ACC112 (cell line): ENCODE measurements at regions not wholly inside any gene's neighbourhood (a gene's known extent, or its start where the extent isn't known, plus 50 kb on each side); places are given as distances from the start of the nearest gene placed in this dataset.

ENCODE experiments used
- H2AFZ ChIP-seq: fragments of 200-600 bp; sonication (generic); one replicate; pipeline ENCODE4 v1.6.0; 2017; ENCODE audit warnings: antibody characterized with exemption, low read length; ENCODE audit not compliant: unreplicated experiment
- H3K27ac ChIP-seq: fragments of 200-600 bp; sonication (generic); 2 replicates; pipeline ENCODE4 v1.5.1; 2014; ENCODE audit warnings: low read depth, mild to moderate bottlenecking, antibody characterized with exemption, low read length, moderate library complexity
- H3K27me3 ChIP-seq: fragments of 200-600 bp; sonication (generic); 2 replicates; pipeline ENCODE4 v1.6.1; 2014; ENCODE audit warnings: mild to moderate bottlenecking, antibody characterized with exemption, low read length, moderate library complexity, mixed read lengths; ENCODE audit not compliant: insufficient read depth
- H3K36me3 ChIP-seq: fragments of 200-600 bp; sonication (generic); 2 replicates; pipeline ENCODE4 v1.6.1; 2016; ENCODE audit warnings: mild to moderate bottlenecking, antibody characterized with exemption, low read length, moderate library complexity, mixed read lengths; ENCODE audit not compliant: insufficient read depth
- H3K4me1 ChIP-seq: fragments of 200-600 bp; sonication (generic); one replicate; pipeline ENCODE4 v1.6.1; 2016; ENCODE audit warnings: low read length, mixed read lengths; ENCODE audit not compliant: insufficient read depth, unreplicated experiment, control insufficient read depth
- H3K4me3 ChIP-seq: fragments of 200-600 bp; sonication (generic); 2 replicates; pipeline ENCODE4 v1.5.1; 2014; ENCODE audit warnings: mild to moderate bottlenecking, low read depth, low read length
- H3K79me2 ChIP-seq: fragments of 200-600 bp; sonication (generic); one replicate; pipeline ENCODE4 v1.6.0; 2016; ENCODE audit warnings: low read length; ENCODE audit not compliant: control insufficient read depth, unreplicated experiment, insufficient read depth

DNA sequence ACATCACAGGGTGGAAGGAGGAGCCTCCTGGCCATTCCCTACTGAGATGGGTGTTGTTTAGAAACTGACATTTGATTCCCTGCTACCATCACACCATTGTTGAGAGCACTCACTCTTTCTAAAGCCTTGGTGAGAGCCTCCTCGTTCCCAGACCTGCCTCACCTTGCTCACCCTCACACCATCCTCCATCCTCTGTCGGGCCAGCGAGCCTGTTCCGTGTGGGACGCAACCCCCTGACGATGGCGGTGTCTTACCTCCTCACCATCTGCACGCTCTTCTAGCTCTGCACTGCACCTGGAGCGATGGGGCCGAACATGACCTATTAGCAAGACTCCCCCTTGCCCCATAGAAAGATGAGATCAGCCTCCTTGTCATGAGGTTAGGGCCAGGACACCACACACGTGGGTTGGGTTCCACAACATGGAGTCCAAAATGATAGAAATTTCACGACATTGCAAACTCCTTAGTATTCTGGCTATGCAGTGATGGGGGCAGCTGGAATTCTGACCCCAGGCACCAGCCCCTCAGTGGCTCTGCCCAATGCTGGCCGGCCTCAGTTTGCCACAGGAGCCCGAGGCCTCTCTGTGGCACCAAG is 1017.9 kb downstream of the TBC1D22A start:
- Histone ChIP-seq H3K4me1 (no peaks in the 10 kb centered on the region), H2AFZ (no peak overlapping the region), H3K27ac (no peak overlapping the region), H3K27me3 (no peaks in the 10 kb centered on the region), H3K79me2 (no peaks in the 10 kb centered on the region), H3K36me3 (no peaks in the 10 kb centered on the region), H3K4me3 (no peak overlapping the region)

DNA sequence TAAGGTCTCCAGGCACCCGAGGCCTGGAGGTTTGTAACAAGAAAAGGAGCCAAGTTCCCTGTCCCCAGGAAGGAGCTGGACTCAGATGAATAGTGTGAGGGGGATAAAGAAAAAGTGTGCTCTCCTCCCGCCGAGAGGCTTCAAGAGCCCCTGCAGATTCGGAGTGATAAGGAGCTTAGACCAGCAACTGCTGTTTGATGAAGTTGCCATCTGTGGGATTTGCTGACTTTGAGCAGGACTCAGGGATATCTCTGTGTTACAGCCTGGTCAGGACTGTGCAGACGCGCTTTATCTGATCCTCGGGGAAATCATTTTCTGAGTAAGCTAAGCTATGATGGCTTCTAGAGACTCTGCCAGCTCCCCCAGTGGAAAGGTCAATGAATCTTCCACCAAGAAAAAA is 1017.0 kb downstream of the TBC1D22A start:
- Histone ChIP-seq H3K79me2 (no peaks in the 10 kb centered on the region), H3K27ac (no peak overlapping the region), H3K4me1 (no peaks in the 10 kb centered on the region), H3K36me3 (no peaks in the 10 kb centered on the region), H3K4me3 (no peak overlapping the region), H2AFZ (no peak overlapping the region), H3K27me3 (no peaks in the 10 kb centered on the region)

DNA sequence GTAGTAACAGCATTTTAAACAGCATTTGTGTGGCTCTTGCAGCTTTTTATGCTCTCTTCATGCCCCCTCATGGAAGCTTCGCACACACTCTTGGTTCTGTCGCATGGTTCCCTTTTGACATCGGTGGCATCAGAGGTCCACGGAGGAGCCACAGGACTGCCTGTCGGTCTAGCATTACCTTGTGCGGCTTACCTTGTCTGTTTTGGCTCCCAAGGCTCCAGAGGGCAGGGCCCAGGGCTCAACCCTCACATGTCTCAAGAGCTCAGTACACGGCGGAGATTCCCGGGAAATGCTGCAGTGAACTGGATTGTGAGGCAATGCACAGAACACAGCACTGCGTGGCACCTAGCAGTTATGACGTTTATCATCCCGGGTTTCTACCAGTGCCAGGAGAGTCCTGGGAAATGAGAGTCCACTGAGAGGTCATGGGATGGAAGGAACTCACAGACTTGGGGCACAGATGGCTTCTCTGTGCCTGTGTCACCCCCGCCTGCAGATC is 1015.8 kb downstream of the TBC1D22A start:
- no peaks in the 10 kb centered on the region for H3K4me1 ChIP-seq

DNA sequence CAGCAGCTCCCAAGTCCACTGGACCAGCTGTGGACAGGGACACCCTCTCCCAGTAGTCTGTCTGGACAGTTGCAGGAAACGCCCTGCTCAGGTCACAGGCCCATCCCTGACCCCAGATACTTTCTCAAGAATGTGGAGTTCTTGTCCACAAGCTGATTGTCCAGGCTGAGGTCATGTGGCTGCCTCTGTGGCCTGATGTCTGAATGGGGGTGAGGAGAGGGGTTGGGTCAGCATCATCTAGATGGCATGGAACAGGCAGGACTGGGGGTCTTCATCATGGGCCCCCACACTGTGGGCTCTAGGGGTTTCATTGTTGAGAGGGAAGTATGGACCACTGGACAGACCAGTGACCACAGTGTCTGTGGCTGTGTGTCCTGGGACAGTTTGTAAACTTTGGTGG is 1015.0 kb downstream of the TBC1D22A start:
- Histone ChIP-seq H3K4me3 (no peak overlapping the region), H3K4me1 (no peaks in the 10 kb centered on the region), H3K27me3 (no peaks in the 10 kb centered on the region), H3K27ac (no peak overlapping the region), H2AFZ (no peak overlapping the region), H3K36me3 (no peaks in the 10 kb centered on the region), H3K79me2 (no peaks in the 10 kb centered on the region)

More for the DNA sequence above, 1015.8 kb downstream of the TBC1D22A start:
- Histone ChIP-seq H3K27ac (no peak overlapping the region), H2AFZ (no peak overlapping the region), H3K79me2 (no peaks in the 10 kb centered on the region), H3K36me3 (no peaks in the 10 kb centered on the region), H3K4me3 (no peak overlapping the region), H3K27me3 (no peaks in the 10 kb centered on the region)

DNA sequence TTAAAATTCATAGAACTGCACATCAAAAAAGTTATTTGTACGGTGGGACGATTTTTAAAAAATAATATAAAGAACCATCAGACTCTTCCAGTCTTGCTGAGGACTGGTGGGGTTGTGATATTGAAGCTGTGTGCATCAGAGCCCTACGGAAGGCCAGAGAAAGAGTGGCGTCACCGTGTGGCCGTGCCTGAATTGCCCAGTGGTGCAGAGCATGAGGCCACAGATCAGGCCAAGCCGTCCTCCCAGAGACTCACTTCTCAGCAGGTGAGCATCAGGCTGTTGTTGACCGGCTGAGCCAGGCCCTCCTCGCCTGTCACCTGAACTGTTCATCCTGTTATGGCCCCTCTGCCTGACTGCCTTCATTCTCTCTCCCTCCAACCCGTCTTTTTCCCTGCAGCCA is 1013.9 kb downstream of the TBC1D22A start:
- Histone ChIP-seq H3K4me3 (no peak overlapping the region), H3K79me2 (no peaks in the 10 kb centered on the region), H2AFZ (no peak overlapping the region), H3K27me3 (no peaks in the 10 kb centered on the region), H3K36me3 (no peaks in the 10 kb centered on the region), H3K4me1 (no peaks in the 10 kb centered on the region), H3K27ac (no peak overlapping the region)

DNA sequence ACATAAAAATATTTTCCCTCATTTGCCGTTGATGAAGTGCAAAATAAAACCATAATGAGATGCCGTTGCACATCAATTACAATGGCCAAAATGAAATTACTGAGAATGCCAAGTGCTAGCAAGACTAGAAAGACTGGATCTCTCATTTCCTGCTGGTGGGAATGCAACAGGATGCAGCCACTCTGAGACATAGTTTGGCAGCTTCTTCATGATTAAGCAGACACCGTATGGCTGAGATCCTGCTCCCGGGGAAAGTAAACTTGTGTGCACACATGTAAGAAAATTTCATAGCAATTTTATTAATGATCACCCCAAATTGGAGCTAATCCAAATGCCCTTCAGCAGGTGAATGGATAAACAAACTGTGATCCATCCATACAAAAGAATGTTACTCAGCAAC is 1013.2 kb downstream of the TBC1D22A start:
- Histone ChIP-seq H3K27me3 (no peaks in the 10 kb centered on the region), H3K36me3 (no peaks in the 10 kb centered on the region), H3K79me2 (no peaks in the 10 kb centered on the region), H3K4me1 (no peaks in the 10 kb centered on the region), H2AFZ (no peak overlapping the region), H3K27ac (no peak overlapping the region), H3K4me3 (no peak overlapping the region)

DNA sequence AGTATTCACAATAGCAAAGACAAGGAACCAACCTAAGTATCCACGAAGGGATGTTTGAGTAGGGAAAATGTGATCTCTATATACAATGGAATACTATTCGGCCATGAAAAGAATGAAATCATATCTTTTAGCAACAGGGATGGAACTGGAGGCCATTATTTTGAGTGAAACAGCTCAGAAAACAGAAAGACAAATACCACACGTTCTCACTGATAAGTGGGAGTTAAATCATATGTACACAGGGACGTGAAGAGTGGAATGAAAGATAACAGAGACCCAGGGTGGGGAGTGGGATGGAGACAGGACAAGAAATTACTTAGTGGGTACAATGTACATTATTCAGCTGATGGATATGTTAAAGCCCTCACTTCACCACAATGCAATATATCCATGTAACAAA is 1012.7 kb downstream of the TBC1D22A start:
- Histone ChIP-seq H3K36me3 (no peaks in the 10 kb centered on the region), H3K4me3 (no peak overlapping the region), H2AFZ (no peak overlapping the region), H3K79me2 (no peaks in the 10 kb centered on the region), H3K27ac (no peak overlapping the region), H3K4me1 (no peaks in the 10 kb centered on the region), H3K27me3 (no peaks in the 10 kb centered on the region)

DNA sequence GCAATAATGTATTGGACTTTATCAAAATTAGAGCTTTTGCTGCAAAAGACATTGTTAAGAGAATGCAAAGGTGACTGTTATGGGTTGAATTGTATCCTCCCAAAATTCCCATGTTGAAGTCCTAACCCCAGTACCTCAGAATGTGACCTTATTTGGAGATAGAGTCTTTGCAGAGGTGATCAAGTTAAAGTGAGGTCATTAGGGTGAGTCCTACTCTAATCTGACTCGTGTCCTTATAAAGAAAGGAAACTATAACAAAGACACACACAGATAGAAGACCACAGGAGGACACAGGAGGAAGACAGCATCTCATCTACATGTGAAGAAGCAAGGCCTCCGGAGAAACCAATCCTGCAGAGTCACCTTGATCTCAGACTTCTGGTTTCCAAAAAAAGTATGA is 1011.2 kb downstream of the TBC1D22A start:
- Histone ChIP-seq H3K36me3 (no peaks in the 10 kb centered on the region), H3K4me3 (no peak overlapping the region), H3K4me1 (no peaks in the 10 kb centered on the region), H3K27ac (no peak overlapping the region), H2AFZ (no peak overlapping the region), H3K27me3 (no peaks in the 10 kb centered on the region), H3K79me2 (no peaks in the 10 kb centered on the region)

DNA sequence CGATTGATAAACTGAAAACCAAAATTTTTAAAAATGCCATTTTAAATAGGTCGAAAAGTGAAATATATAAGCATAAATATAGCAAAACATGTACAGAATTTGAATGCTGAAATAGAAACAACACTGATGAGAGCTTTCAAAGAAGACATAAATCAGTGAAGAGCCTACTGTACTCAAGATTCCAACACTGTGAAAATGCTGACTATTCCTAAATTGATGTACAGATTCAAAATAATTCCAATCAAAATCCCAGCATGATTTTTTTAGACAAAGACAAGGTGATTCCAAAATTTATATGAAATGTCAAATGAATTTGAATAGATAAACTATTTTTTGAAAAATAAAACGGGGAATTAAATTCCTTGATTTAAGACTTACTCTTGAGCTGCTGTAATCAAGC is 1010.4 kb downstream of the TBC1D22A start:
- H3K27me3 ChIP-seq, result no peaks in the 10 kb centered on the region
- no peaks in the 10 kb centered on the region for H3K4me1 ChIP-seq
- H3K4me3 ChIP-seq, result no peak overlapping the region
- H3K27ac ChIP-seq, result no peak overlapping the region
- no peak overlapping the region for H2AFZ ChIP-seq
- no peaks in the 10 kb centered on the region for H3K79me2 ChIP-seq
- H3K36me3 ChIP-seq, result no peaks in the 10 kb centered on the region

DNA sequence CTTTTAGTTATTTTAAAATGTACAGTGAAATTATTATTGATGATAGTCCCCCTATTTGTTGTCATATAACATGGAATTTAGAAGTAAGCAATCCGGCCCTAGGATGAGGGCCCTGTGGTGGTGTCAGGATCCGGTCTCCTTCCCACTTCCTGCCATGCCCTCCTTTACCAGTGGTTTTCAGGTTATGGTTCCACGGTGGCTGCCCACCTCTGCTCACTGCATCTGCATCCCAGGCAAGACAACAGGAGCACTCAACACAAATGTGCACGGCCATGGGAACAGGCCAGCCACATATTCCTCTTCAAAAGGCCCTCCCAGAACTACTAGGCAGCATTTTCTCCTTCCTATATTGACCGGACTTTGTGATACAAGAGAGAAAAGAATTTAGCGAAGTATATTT is 1007.2 kb downstream of the TBC1D22A start:
- Histone ChIP-seq H2AFZ (no peak overlapping the region), H3K27ac (no peak overlapping the region), H3K79me2 (no peaks in the 10 kb centered on the region), H3K4me3 (no peak overlapping the region), H3K27me3 (no peaks in the 10 kb centered on the region), H3K4me1 (no peaks in the 10 kb centered on the region), H3K36me3 (no peaks in the 10 kb centered on the region)

DNA sequence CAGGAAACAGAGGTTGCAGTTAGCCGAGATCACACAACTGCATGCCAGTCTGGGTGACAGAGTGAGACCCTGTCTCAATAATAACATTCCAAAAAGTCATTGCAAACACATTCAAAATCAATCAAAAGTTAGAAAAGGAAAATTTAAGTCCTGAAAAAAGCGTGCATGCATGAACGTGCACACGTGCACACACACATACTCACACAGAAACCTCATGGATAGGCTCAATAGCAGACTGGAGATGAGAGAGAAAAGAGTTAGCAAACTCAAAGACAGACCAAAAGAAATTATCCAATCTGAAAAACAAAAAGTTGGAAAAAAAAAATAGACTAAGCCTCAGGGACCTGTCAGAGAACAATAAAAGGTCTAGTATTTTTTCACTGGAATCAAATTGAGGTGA is 1005.6 kb downstream of the TBC1D22A start:
- Histone ChIP-seq H3K36me3 (no peaks in the 10 kb centered on the region), H3K4me1 (no peaks in the 10 kb centered on the region), H3K79me2 (no peaks in the 10 kb centered on the region), H3K27me3 (no peaks in the 10 kb centered on the region), H3K4me3 (no peak overlapping the region), H3K27ac (no peak overlapping the region), H2AFZ (no peak overlapping the region)
